ENCODE measurements at regions not wholly inside any gene's neighbourhood (a gene's known extent, or its start where the extent isn't known, plus 50 kb on each side); places are given as distances from the start of the nearest gene placed in this dataset.

- no peak for TF ChIP-seq CTCF (IDR thresholded peaks at IDR 0.05)
- TF ChIP-seq EP300 (IDR thresholded peaks at IDR 0.05): no peak
- TF ChIP-seq JUN (IDR thresholded peaks at IDR 0.05): no peak
- no peak for TF ChIP-seq POLR2A (IDR thresholded peaks at IDR 0.05; ENCODE audit: low read length)
- TF ChIP-seq RCOR1 (IDR thresholded peaks at IDR 0.05; ENCODE audit: low read depth, low read length): no peak
- TF ChIP-seq CHD2 (IDR thresholded peaks at IDR 0.05; ENCODE audit: low read length, partially characterized antibody): no peak
- TF ChIP-seq RFX5 (IDR thresholded peaks at IDR 0.05): no peak
- no peak for TF ChIP-seq ZFP36 (IDR thresholded peaks at IDR 0.05; ENCODE audit: borderline replicate concordance, partially characterized antibody)
- TF ChIP-seq MAFK (IDR thresholded peaks at IDR 0.05; ENCODE audit: partially characterized antibody): no peak
- no peak for TF ChIP-seq MYC (IDR thresholded peaks at IDR 0.05; ENCODE audit: borderline replicate concordance, low read length)
- no peak for TF ChIP-seq SMC3 (IDR thresholded peaks at IDR 0.05)
- no peak for TF ChIP-seq KDM1A (IDR thresholded peaks at IDR 0.05; ENCODE audit: low read depth)
- TF ChIP-seq CHD4 (IDR thresholded peaks at IDR 0.05; ENCODE audit: borderline replicate concordance): no peak
- no peak for TF ChIP-seq SREBF2 (IDR thresholded peaks at IDR 0.05)
Measured at GRCh38 chr1:184186167-184186566, 134.6 kb downstream of the TSEN15 start.

All from A549 (cell line).